ENCODE measurements at regions not wholly inside any gene's neighbourhood (a gene's known extent, or its start where the extent isn't known, plus 50 kb on each side); places are given as distances from the start of the nearest gene placed in this dataset.

DNA sequence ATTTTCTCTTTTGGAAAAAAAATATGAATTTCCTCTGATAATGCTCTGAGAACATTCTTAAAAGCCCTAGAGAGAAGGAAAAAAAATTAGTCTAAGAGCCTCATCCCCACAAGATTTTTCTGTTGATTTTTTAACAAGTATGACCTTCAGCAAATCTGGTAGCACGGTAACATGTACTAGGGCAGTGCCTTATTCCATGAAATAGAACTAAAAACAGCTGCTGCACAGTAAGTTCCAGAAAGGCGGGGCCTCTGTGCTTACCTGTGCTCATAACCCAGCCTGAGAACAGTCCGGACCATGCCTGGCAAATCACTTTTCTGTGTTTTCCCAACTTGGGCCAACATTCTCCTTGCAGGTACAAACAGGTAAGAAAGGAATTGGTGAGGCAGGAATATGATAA, 519.1 kb upstream of the AKR1E2 start:
- TF ChIP-seq, protein P1, sequence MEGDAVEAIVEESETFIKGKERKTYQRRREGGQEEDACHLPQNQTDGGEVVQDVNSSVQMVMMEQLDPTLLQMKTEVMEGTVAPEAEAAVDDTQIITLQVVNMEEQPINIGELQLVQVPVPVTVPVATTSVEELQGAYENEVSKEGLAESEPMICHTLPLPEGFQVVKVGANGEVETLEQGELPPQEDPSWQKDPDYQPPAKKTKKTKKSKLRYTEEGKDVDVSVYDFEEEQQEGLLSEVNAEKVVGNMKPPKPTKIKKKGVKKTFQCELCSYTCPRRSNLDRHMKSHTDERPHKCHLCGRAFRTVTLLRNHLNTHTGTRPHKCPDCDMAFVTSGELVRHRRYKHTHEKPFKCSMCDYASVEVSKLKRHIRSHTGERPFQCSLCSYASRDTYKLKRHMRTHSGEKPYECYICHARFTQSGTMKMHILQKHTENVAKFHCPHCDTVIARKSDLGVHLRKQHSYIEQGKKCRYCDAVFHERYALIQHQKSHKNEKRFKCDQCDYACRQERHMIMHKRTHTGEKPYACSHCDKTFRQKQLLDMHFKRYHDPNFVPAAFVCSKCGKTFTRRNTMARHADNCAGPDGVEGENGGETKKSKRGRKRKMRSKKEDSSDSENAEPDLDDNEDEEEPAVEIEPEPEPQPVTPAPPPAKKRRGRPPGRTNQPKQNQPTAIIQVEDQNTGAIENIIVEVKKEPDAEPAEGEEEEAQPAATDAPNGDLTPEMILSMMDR (optimal IDR thresholded peaks at IDR 0.05 in 1 of 3, IDR thresholded peaks at IDR 0.05 in 1 of 3, conservative IDR thresholded peaks at IDR 0.05 in 1 of 3; ENCODE audit: extremely low read depth in 1 of 3, insufficient read depth in 2 of 3, low read length in 3 of 3), result no peak
- TF ChIP-seq EZH2 (IDR thresholded peaks at IDR 0.05; ENCODE audit: low read length), result no peak

All from keratinocyte (primary cell).